ENCODE measurements at regions not wholly inside any gene's neighbourhood (a gene's known extent, or its start where the extent isn't known, plus 50 kb on each side); places are given as distances from the start of the nearest gene placed in this dataset.

GRCh38 chr9:107931071-107931715 lies 441.6 kb upstream of the KLF4 start:
- TF ChIP-seq CTCF (IDR thresholded peaks at IDR 0.05): no peak

- TF ChIP-seq CTCF (IDR thresholded peaks at IDR 0.05): no peak
Measured at GRCh38 chr9:107929443-107929842, 439.9 kb upstream of the KLF4 start.

- TF ChIP-seq CTCF (IDR thresholded peaks at IDR 0.05): no peak
Measured at GRCh38 chr9:107928701-107929371, 439.3 kb upstream of the KLF4 start.

GRCh38 chr9:107927276-107927675 lies 437.7 kb upstream of the KLF4 start:
- TF ChIP-seq CTCF (IDR thresholded peaks at IDR 0.05): no peak

- TF ChIP-seq CTCF (IDR thresholded peaks at IDR 0.05): no peak
Measured at GRCh38 chr9:107925749-107926297, 436.3 kb upstream of the KLF4 start.

GRCh38 chr9:107922260-107922659 lies 432.7 kb upstream of the KLF4 start:
- TF ChIP-seq CTCF (IDR thresholded peaks at IDR 0.05): no peak

- TF ChIP-seq CTCF (IDR thresholded peaks at IDR 0.05): no peak
Measured at GRCh38 chr9:107919263-107919662, 429.7 kb upstream of the KLF4 start.

Measured in LNCAP (cell line).